H9 (cell line): ENCODE measurements at regions not wholly inside any gene's neighbourhood (a gene's known extent, or its start where the extent isn't known, plus 50 kb on each side); places are given as distances from the start of the nearest gene placed in this dataset.

Experiments used
- DNase-seq: peaks from one replicate; pipeline ENCODE4 v3.0.0-alpha.2; 2017
- H2AFZ ChIP-seq: one replicate; pipeline ENCODE4 v1.6.1; 2013; ENCODE audit warnings: mild to moderate bottlenecking, low read length, control low read depth, moderate library complexity
- H2AK5ac ChIP-seq: 2 replicates; pipeline ENCODE4 v1.6.1; 2013; ENCODE audit warnings: low read length, control low read depth, mixed read lengths; ENCODE audit not compliant: insufficient read length
- H2BK120ac ChIP-seq: one replicate; pipeline ENCODE4 v1.6.1; 2013; ENCODE audit warnings: low read depth, mild to moderate bottlenecking, low read length, control low read depth, inconsistent platforms; ENCODE audit not compliant: poor library complexity, severe bottlenecking
- H2BK12ac ChIP-seq: 2 replicates; pipeline ENCODE4 v1.6.1; 2013; ENCODE audit warnings: low read length, control low read depth, mixed read lengths, low read depth; ENCODE audit not compliant: insufficient read length
- H2BK15ac ChIP-seq: 2 replicates; pipeline ENCODE4 v1.6.1; 2013; ENCODE audit warnings: low read depth, low read length, control low read depth
- H2BK20ac ChIP-seq: one replicate; pipeline ENCODE4 v1.6.1; 2013; ENCODE audit warnings: low read depth, mild to moderate bottlenecking, low read length, control low read depth, inconsistent platforms; ENCODE audit not compliant: poor library complexity, severe bottlenecking
- H2BK5ac ChIP-seq: 2 replicates; pipeline ENCODE4 v1.6.1; 2013; ENCODE audit warnings: low read length, control low read depth, mixed read lengths; ENCODE audit not compliant: insufficient read length
- H3K14ac ChIP-seq: 2 replicates; pipeline ENCODE4 v1.6.1; 2013; ENCODE audit warnings: low read length, control low read depth; ENCODE audit not compliant: insufficient read depth
- H3K18ac ChIP-seq: 2 replicates; pipeline ENCODE4 v1.6.1; 2013; ENCODE audit warnings: low read depth, mild to moderate bottlenecking, mixed read lengths, low read length, control low read depth; ENCODE audit not compliant: insufficient read length
- H3K23ac ChIP-seq: 2 replicates; pipeline ENCODE4 v1.6.1; 2013; ENCODE audit warnings: low read length, control low read depth, mixed read lengths, low read depth; ENCODE audit not compliant: insufficient read length
- H3K23me2 ChIP-seq: 2 replicates; pipeline ENCODE4 v1.6.1; 2013; ENCODE audit warnings: low read depth, mild to moderate bottlenecking, mixed read lengths, low read length, control low read depth; ENCODE audit not compliant: insufficient read length, poor library complexity, severe bottlenecking
- H3K27ac ChIP-seq: 2 replicates; pipeline ENCODE4 v1.5.1; 2013; ENCODE audit warnings: low read length, control low read depth, mixed read lengths, low read depth; ENCODE audit not compliant: insufficient read length
- H3K27me3 ChIP-seq: 2 replicates; pipeline ENCODE4 v1.6.1; 2013; ENCODE audit warnings: low read length, control low read depth, inconsistent platforms; ENCODE audit not compliant: insufficient read depth
- H3K4ac ChIP-seq: 2 replicates; pipeline ENCODE4 v1.6.1; 2013; ENCODE audit warnings: low read depth, mild to moderate bottlenecking, control low read depth, inconsistent platforms, low read length, moderate library complexity
- H3K4me1 ChIP-seq: 2 replicates; pipeline ENCODE4 v1.6.1; 2013; ENCODE audit warnings: low read length, control low read depth, inconsistent platforms; ENCODE audit not compliant: insufficient read depth
- H3K4me2 ChIP-seq: 2 replicates; pipeline ENCODE4 v1.6.1; 2013; ENCODE audit warnings: low read length, control low read depth, mixed read lengths; ENCODE audit not compliant: insufficient read length, insufficient read depth
- H3K56ac ChIP-seq: 2 replicates; pipeline ENCODE4 v1.6.1; 2013; ENCODE audit warnings: low read depth, mild to moderate bottlenecking, mixed read lengths, low read length, control low read depth; ENCODE audit not compliant: insufficient read length
- H3K79me1 ChIP-seq: 2 replicates; pipeline ENCODE4 v1.6.1; 2013; ENCODE audit warnings: low read depth, mild to moderate bottlenecking, moderate library complexity, low read length, control low read depth, inconsistent platforms; ENCODE audit not compliant: insufficient read depth, poor library complexity, severe bottlenecking
- H3K79me2 ChIP-seq: 2 replicates; pipeline ENCODE4 v1.6.1; 2013; ENCODE audit warnings: low read length, control low read depth, inconsistent platforms; ENCODE audit not compliant: insufficient read depth
- H3K9ac ChIP-seq: 2 replicates; pipeline ENCODE4 v1.6.1; 2013; ENCODE audit warnings: low read length, control low read depth, mixed read lengths; ENCODE audit not compliant: insufficient read length; ENCODE audit errors: extremely low read depth
- H3K9me3 ChIP-seq: one replicate; pipeline ENCODE4 v1.6.1; 2013; ENCODE audit warnings: low read depth, low read length, inconsistent platforms; ENCODE audit not compliant: control insufficient read depth
- H3T11ph ChIP-seq: one replicate; pipeline ENCODE4 v1.6.1; 2013; ENCODE audit warnings: mild to moderate bottlenecking, low read length, control low read depth, inconsistent platforms
- H4K20me1 ChIP-seq: one replicate; pipeline ENCODE4 v1.6.1; 2013; ENCODE audit not compliant: control insufficient read depth, insufficient read length, insufficient read depth
- H4K5ac ChIP-seq: 2 replicates; pipeline ENCODE4 v1.6.1; 2013; ENCODE audit warnings: low read depth, mild to moderate bottlenecking, mixed read lengths, low read length, control low read depth; ENCODE audit not compliant: insufficient read length
- H4K8ac ChIP-seq: replicated peaks from 2 replicates; pipeline ENCODE4 v1.6.1; 2013; ENCODE audit warnings: low read length, control low read depth, mixed read lengths, low read depth; ENCODE audit not compliant: insufficient read length
- H4K91ac ChIP-seq: 2 replicates; pipeline ENCODE4 v1.6.1; 2013; ENCODE audit warnings: low read depth, mild to moderate bottlenecking, moderate library complexity, mixed read lengths, low read length, control low read depth; ENCODE audit not compliant: insufficient read length
- H3K27ac Mint-ChIP-seq, 3 experiments: 2 replicates in 2 of 3; 3 replicates in 1 of 3; pipeline ENCODE4 v1.8.0; 2020 to 2021; ENCODE audit warnings: mixed read lengths in 3 of 3, mild to moderate bottlenecking in 1 of 3, moderate library complexity in 1 of 3
- H3K27me3 Mint-ChIP-seq: 2 replicates; pipeline ENCODE4 v1.8.0; 2021; ENCODE audit warnings: low read depth, mild to moderate bottlenecking, moderate library complexity, mixed read lengths
- H3K36me3 Mint-ChIP-seq, 3 experiments: 2 replicates in 2 of 3; 3 replicates in 1 of 3; pipeline ENCODE4 v1.8.0; 2020 to 2021; ENCODE audit warnings: low read depth in 3 of 3, mixed read lengths in 3 of 3; ENCODE audit not compliant: insufficient read depth in 1 of 3
- H3K4me1 Mint-ChIP-seq, 2 experiments: 2 replicates each; pipeline ENCODE4 v1.8.0; 2020; ENCODE audit warnings: mixed read lengths in 2 of 2
- H3K4me3 Mint-ChIP-seq, 2 experiments: 2 replicates in 1 of 2; 3 replicates in 1 of 2; pipeline ENCODE4 v1.8.0; 2020 to 2021; ENCODE audit warnings: mild to moderate bottlenecking in 2 of 2, mixed read lengths in 2 of 2, moderate library complexity in 1 of 2
- H3K9me3 Mint-ChIP-seq, 2 experiments: 2 replicates in 1 of 2; 3 replicates in 1 of 2; pipeline ENCODE4 v1.8.0; 2020; ENCODE audit warnings: mild to moderate bottlenecking in 2 of 2, mixed read lengths in 2 of 2, moderate library complexity in 1 of 2
- CTCF ChIP-seq: fragments of 200-600 bp; sonication (generic); conservative IDR thresholded peaks from 3 replicates; pipeline ENCODE4 v1.8.0; 2021; ENCODE audit warnings: antibody characterized with exemption, mild to moderate bottlenecking

DNA sequence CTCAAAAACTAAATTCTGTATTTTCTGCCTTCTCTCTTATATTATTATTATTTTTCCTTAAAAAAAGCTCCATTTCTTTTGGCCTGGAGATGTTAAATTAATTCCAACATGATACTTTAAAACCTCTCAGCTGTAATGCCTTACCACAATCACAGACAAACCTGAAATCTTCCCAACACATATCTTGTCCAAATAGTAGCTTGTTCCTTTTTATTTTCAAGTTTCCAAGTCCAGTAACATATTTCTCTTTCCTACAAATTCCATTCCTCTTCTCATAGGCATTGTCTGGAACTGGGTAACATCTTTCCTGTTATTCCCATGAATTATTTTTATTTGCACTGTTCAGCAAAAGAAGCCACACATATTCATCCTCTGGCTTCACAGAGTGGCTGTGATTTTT, 137.0 kb downstream of the SLITRK6 start:
- no peak overlapping the region for H2AFZ ChIP-seq
- H3K23me2 ChIP-seq = no peaks in the 10 kb centered on the region
- H3K79me1 ChIP-seq = no peaks in the 10 kb centered on the region
- no peak overlapping the region for H4K91ac ChIP-seq
- H3K4me2 ChIP-seq = no peak overlapping the region
- H2BK12ac ChIP-seq = no peak overlapping the region
- H3K14ac ChIP-seq = no peak overlapping the region
- peaks cover 4 to 5% of the 10 kb centered on the region in 2 experiments; a peak in 2 of 5 replicates for H3K9me3 Mint-ChIP-seq
- 0 out of 7 replicates have a peak, but pooled peaks cover 0 to 5% (median 0%) of the 10 kb centered on the region in 3 experiments for H3K36me3 Mint-ChIP-seq
- H3K27ac Mint-ChIP-seq = no peak overlapping the region; a peak in 1 of 7 replicates
- no peak overlapping the region for H4K8ac ChIP-seq
- no peaks in the 10 kb centered on the region for H3K27me3 ChIP-seq
- no peak overlapping the region for H3K23ac ChIP-seq
- no peak overlapping the region for H2BK5ac ChIP-seq
- H3K9me3 ChIP-seq = peaks cover 5% of the 10 kb centered on the region
- no peak overlapping the region for H2AK5ac ChIP-seq
- DNase-seq = no peak
- H3T11ph ChIP-seq = no peak overlapping the region
- no peaks in the 10 kb centered on the region for H4K20me1 ChIP-seq
- no peak overlapping the region for H3K56ac ChIP-seq
- H3K27me3 Mint-ChIP-seq = no peaks in the 10 kb centered on the region; the same call in 1 of the 2 replicates
- no peak overlapping the region for H3K18ac ChIP-seq
- no peak overlapping the region for H4K5ac ChIP-seq
- no peak overlapping the region for H3K4ac ChIP-seq
- H3K4me1 ChIP-seq = no peaks in the 10 kb centered on the region; the same call in 1 of the 2 replicates
- H3K27ac ChIP-seq = no peak overlapping the region
- H3K79me2 ChIP-seq = no peaks in the 10 kb centered on the region
- no peak overlapping the region for H2BK20ac ChIP-seq
- no peak overlapping the region for H3K9ac ChIP-seq
- no peak overlapping the region for H2BK15ac ChIP-seq
- peaks cover 18% of the 10 kb centered on the region in 2 experiments for H3K4me1 Mint-ChIP-seq
- no peak for TF ChIP-seq CTCF
- H2BK120ac ChIP-seq = no peak overlapping the region
- H3K4me3 Mint-ChIP-seq = no peak overlapping the region
